Left renal pelvis (tissue), 4 donors: ENCODE measurements at regions not wholly inside any gene's neighbourhood (a gene's known extent, or its start where the extent isn't known, plus 50 kb on each side); places are given as distances from the start of the nearest gene placed in this dataset.

ENCODE experiments used
- DNase-seq, 4 donors: peaks; one replicate each; pipeline ENCODE4 v3.0.0-alpha.2; 2013; ENCODE audit warnings: low read depth in 4 of 4, low spot score in 3 of 4

DNA sequence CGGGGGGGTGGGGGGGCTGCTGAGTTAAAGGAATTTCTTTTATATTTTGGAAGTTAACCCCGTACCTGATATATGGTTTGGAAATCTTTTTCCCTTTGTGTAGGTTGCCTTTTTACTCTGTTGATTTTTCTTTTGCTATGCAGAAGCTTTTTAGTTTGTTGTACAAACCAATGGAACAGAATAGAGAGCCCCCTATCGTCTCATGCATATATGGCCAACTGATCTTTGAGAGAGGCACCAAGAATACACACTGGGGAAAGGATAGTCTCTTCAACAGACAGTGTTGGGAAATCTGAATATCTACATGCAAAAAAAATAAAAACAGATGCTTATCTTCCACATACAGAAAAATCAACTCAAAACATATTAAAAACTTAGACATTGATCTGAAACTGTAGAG lies 647.8 kb upstream of the KLHL29 start:
- no peak for DNase-seq

DNA sequence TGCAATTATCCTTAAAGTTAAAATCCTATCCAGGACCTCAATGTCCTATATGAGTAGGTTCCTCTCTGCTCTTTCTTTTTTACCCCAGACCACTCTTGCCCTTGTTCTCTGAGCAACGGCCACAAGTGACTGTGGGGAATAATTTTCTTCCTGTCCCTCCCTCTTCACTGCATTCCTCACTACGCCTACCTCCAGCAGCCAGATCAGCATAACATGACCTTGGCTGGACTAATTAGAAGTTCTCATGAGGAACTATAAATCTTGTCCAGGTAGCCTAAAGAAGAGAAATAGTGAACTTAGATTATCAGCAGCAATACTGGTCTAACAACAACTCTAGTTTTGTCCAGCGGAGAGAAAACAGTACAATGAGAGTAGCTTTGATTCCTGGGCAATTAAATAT lies 643.8 kb upstream of the KLHL29 start:
- DNase-seq: peak in 2 of 4 donors; percentile 12 to 21

DNA sequence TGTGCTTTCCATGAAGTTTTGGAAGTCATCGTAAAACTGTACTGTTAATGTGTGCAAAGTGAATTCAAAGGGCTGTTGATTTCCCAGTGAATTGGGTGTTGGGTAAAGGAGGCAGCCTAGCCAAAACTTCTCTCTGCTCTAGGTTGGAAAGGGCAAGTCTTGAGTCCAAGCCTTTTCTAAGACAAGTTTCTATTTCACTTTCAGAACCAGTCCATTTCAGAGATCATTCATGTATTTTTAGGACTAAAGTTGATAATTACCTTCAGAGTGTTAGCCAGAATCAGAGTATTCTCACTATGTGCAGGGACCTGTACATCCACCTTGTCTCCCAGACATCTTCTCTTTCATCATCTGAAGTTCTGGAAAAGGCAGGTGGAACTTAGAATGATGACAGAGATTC lies 636.1 kb upstream of the KLHL29 start:
- DNase-seq: no peak

DNA sequence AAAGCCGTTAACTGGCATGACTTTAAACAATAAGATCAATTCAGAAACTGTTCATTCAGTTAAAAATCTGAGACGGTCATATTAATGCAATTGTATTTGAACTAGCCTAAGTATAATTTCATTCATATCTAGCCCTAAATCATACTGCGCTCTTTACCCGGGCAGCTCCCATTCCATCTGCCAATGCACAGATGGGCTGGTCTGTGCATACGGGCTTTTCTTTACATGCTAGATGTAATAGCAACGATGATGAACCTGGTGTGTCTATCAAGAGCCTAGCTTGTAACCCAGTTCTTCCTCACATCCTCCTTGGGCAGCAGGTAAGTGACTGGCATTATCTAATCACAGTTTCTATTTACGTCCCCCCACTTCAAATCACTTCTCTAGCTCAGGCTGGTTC lies 631.5 kb upstream of the KLHL29 start:
- no peak for DNase-seq

DNA sequence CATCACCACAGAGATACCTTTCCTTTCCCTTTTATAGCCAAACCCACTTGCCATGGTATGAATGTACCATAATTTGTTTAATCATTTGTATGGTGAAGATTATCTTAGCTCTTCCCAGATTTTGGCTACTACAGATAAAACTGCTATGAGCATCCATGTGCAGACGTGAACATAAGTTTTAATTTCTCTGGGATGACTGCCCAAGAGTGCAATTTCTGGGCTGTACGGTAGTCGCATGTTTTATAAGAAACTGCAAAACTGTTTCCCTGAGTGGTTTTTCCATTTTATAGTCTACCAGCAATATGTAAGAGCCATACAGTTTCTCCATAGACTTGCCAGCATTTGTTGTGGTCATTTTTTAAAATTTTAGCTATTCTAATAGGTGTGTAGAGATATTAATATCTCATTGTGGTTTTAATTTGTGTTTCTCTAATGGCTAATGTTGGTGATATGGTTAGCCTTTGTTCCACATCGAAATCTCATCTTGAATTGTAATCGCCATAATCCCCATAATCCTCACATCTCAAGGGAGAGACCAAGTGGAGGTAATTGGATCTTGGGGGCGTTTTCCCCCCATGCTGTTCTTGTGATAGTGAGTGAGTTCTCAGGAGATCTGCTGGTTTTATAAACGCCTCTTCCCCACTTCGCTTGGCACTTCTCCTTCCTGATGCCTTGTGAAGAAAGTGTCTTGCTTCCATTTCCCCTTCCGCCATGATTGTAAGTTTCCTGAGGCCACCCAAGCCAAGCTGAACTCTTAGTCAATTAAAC lies 628.5 kb upstream of the KLHL29 start:
- no peak for DNase-seq

DNA sequence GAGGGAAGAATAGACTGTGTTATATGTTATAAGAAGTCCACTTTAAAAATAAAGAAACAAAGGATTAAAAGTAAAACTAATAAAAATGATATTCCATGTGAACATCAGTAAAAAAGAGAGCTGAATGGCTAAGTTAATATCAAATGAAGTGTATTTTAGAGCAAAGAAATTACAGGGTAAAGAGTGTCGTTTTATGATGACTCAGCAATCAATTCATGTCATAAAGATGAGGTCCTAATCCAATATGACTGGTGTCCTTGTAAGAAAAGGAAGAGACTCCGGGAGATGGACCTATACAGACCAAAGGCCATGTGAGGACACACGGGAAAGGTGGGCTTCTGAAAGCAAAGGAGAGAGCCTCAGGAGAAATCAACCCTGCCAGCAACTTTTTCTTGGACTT lies 615.5 kb upstream of the KLHL29 start:
- no peak for DNase-seq

DNA sequence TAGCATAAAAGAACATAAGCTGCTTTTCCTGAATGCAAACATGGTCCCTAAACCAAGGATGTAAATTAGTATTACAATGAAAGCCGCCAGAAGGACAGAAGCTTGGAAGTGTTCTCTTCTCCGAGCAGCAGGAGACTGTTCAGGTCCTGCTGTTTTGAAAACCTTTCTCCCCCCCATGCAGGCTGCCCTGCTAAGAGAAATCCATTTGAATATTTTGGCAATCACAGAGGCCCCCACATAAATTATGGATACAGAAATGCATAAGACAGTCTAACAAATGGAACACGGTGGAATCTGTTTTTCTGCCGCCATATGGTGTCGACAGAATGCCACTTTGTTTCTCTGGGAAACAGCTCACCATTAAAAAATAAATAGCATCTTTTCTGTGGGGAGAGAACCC lies 600.4 kb upstream of the KLHL29 start:
- DNase-seq: no peak

DNA sequence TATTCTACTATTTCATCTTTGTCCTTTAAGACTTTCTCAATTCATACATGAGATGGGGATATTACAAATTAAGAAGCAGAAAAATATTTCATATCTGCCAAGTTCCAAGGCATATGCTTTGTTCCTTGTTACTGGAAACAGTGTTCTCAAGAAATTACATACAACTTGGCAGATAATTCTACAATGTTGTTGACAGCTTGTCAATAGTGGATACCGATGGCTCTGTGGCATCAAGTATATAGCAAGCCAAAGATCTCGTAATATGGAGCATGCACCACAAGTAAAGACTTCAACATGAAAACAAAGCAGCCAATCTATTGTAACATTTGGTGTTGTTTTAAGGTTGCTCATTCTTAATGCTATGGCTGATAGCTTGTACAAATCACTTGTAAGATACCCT lies 598.2 kb upstream of the KLHL29 start:
- no peak for DNase-seq

DNA sequence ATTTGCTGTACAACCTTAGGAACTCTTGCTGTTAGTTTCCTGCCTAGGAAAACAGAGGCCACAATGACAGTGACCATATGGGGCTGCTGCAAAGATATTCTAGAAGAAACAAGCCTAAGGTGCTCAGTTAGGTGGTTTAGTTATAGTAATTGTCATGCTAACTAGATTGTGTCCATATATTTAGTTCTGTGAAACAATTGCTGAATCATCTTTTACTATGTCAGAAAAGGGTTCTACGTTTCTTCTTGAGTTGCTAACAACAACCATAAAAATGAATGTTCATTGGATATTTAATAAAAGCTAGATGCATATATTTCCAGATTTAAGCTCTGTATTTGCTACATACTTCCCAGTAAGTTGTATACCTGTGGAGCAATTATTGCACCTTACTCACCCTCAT lies 597.2 kb upstream of the KLHL29 start:
- DNase-seq: no peak

DNA sequence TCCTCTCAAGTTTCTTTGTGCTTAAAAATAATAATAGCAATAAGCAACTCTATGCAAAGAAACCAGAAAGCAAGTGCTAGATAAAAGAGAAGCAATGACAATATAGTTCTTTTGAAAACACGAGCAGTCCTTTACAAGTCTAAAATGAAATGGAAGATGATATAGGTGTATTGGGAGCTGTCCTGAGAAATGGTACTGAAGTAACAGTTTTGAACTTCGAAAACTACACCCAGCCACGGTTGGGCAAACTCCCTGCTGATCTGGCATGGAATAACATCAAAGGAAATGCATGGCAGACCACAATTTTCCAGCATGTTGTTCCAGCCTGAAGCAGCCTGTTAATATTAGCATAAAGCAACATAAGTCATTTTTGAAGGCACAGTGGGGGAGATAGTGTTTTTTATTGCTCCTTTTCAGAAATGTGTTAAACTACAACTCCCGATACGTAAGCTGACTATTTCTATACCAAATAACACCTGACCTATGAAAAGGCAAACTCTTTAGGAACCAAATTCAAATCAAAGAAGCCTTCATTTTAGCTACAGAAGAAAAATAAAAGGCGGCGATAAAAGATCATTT lies 596.1 kb upstream of the KLHL29 start:
- DNase-seq: peak in 1 of 4 donors; percentile 37

DNA sequence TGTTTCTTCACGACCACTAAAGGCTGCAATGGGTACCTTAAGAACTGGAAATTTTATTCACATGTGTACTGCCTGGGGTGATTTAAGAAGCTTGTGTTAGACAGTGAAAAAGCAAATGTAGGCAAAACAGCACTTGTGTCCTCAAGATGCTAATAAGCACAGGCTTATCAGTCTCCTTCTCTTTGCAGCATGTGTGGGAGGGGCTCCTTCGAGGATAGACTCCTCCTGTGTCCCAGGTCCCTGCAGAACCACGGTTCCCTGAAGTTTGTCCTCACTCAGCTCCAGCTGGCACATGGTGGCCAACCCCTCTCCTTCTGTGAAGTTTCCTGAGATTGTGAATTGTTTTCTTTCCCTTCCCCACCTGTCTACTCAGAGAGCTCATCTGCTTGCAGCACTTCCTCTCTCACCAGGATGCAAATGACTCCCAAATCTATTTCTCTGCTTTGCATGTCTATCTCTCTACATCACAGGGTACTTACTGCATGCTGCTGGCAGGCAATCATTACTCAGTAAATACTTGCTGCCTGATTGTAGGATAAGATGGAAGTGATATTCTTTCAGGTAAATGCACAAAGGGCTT lies 589.6 kb upstream of the KLHL29 start:
- DNase-seq: no peak

DNA sequence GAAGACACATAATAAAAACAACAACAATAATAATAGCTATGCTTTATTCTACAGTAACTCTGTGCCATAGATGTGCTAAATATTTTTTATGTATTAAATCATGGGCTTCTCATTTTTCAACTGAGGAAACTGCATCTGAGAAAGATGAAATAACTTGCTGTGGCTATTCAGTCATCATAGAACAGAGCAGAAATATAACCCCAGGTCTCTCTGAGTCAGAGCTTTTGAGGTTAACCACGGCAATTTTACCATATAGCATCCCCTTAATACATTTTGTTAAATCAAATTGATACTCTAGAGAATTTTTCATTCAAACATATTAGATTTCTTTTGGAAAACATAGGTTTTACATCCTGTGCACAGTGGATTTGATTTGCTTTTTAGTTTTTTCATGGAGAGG lies 586.6 kb upstream of the KLHL29 start:
- DNase-seq: no peak

DNA sequence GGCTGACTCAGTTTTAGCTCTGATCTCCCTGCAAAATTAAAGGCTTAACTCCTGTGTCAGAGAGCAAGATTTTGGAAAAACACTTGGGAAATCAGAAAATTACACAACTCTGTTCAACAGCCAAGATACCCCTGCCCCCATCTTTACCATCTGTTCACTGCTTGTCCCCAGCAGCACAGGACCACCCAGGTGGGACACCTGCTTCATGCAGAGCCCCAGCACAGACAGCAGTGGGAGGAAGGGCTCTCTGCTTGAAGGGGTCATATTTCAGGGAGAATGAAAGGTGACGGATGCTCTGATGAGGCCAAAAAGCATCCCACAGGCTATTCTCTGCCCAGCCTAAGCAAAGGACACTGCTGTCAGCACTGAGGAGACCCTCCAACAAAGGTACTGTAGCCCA lies 584.6 kb upstream of the KLHL29 start:
- no peak for DNase-seq

DNA sequence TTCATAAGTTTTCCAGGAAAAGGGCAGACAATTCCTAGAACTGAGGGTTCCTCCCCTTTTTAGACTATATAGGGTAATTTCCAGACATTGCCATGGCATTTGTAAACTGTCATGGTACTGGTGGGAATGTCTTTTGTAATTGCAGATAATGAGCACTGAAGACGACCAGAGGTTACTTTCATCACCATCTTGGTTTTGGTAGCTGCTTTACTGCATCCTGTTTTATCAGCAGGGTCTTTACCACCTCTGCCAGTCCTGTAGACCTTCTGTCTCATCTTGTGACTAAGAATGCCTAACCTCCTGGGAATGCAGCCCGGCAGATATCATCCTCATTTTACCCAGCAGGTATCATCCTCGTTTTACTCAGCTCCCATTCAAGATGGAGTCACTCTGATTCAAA lies 583.9 kb upstream of the KLHL29 start:
- DNase-seq: no peak

DNA sequence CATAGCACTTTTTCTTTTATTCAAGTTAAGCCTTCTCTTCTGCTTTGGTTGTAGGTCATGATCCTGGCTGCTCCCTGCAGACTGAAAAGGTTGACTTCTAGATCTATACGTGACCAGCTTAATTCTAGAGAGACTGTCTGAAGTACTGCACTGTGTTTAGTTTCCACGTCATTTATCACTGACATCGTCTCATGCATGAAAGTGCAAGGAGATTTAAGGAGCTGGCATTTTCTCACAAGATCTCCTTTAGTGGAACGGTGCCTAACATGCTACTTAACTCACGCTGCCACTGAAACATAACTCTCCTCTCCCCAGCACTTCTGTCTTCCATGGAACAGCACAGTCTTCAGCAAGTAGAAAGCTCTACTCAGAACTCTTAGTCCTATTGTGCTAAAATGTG lies 583.0 kb upstream of the KLHL29 start:
- DNase-seq: no peak

DNA sequence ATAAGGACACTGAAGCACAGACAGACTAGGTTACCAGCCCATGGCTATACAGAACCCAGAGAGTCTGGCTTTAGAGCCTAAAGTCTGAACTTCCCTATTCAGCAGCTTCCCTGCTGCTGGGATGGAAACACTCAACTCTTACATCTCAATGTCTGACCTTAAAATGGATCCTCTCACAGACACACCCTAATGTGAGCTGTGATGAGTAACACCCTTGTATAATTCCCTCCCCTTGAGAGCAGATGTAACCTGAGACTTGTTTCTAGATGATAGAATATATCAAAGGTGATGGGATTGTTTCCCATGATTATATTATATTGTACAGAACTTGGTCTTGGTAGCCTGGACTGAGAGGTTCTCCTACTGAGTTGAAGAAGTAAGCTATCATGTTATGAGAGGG lies 577.1 kb upstream of the KLHL29 start:
- no peak for DNase-seq

DNA sequence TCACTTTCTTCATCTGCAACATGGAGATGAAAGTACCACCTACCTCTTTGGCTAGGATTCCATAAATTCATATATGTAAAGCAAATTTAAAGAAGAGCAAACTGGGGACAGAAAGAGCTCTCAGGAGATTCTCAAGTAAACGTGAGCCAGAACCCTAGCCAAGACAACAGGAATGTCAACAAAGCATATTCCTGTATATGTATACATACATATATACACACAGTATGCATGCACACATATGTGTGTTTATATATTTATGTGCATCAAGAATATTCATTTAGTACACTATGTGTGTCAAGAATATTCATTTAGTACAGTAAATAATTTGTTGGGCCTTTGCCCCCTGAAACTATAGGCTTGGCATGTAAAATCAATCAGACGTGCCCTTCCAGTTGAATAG lies 574.4 kb upstream of the KLHL29 start:
- no peak for DNase-seq

DNA sequence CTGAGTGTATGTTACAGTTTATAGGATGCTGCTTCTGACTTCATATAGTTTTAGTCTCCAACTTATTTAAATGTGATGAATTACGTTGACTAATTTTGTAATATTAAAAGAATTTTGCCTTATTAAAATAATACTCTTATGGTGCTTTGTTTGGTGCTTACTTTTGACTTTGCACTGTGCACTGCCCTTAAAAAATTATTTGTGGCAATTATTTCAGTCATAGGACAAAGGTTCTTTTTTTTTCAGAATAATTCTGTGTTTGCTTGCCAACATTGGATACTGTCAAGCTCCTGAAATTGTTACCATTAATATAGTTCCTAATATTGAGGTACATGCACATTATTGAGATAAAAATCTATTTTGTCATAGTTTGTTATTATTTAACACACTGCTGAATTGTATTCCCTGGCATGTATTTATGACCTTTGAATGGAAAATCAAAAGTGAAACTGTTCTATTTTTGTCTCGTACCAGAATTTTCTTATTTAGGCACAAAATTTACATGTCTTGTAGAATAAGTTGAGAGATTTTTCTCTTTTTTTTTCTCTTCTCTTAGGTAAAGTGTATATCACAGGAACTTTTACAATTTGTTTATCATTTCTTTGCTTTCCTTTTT lies 572.8 kb upstream of the KLHL29 start:
- DNase-seq: no peak

DNA sequence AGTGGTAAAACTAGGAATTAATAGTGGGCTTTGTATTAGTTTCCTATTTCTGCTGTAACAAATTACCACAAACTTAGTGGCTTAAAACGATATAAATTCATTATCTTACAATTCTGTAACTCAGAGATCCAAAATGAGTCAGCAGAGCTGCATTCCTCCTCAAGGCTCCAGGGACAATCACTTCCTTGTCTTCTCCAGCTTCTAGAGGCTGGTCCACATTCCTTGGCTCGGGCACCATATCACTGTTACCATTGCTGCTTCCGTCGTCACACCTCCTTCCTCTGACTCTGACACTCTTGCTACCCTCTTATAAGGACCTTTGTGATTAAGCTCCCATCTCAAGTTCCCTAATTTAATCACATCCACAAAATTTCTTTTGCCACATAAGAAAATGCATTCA lies 567.8 kb upstream of the KLHL29 start:
- DNase-seq: no peak

DNA sequence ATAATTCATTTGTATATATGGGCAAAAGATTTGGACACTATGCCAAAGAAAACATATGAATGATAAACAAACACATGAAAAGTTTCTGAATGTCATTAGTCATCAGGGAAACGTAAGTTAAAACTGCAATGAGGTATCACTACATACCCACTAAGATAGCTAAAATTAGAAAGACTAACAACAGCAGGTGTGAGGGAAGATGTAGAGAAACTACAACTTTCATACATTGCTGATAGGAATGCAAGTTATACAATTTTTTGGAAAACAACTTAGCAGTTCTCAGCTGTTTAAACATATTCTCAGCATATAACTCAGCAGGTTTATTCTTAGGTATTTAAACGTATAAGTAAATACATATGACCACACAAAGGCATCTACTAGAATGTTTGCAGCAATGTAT lies 563.5 kb upstream of the KLHL29 start:
- DNase-seq: no peak

DNA sequence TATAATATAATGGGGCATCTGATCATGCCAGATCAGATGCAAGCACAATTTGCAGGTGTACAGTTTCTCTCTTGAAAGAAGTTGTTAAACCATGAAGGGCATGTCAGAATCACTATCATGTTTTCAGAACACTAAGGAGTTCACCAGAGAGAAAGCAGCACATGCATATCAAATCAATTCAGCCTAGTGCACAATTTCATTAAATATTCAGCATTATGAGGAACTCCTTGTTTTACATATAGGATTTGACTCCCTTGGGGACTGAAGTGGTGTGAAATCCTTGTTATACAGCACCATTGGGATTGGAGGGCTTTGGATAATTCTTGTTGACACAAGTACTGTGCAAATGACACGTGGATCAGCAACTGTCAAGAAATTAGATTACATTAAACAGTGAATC lies 562.1 kb upstream of the KLHL29 start:
- DNase-seq: no peak

DNA sequence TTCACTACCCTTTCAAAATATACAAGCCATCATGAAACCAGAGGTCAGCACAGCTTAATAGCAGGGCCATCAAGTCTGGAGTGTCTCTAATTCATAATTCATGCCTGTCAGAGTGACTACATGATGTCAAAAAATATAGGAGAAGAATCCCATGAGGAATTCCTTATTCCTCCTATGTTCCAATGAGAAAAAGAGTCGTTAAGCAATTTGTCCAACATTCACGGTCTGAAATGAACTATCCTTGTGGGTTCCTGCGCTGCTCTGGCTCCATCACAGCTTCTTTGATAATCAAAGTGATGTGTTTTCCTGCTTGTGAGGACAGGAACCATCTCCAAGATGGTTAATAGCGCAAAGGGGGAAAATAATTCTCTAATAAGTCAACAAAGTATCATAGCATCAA lies 560.4 kb upstream of the KLHL29 start:
- DNase-seq: no peak
